Panc1 (cell line): ENCODE measurements at regions not wholly inside any gene's neighbourhood (a gene's known extent, or its start where the extent isn't known, plus 50 kb on each side); places are given as distances from the start of the nearest gene placed in this dataset.
A peak's percentile ranks its signal among the peaks of the same experiment; 100 is the strongest.

Source experiments
- ATAC-seq: fragments of 200-7000 bp; cut with Tn5 transposase; 2 replicates; pipeline ENCODE4 v1.9.1; 2020; ENCODE audit warnings: mild to moderate bottlenecking, moderate library complexity
- BruUV-seq: library from RNA; stranded (reverse); fragments of 400-500 nt; replicated peaks from 2 replicates; lab custom pipeline; 2021; lab: Mats Ljungman, UMichigan
- CTCF ChIA-PET: fragments of 300-600 bp; sonication (Branson Sonifier 250); formaldehyde crosslinking; loops from one replicate; lab custom pipeline; 2022; ENCODE audit warnings: antibody characterized with exemption; lab: Charles Lee
- POLR2A ChIA-PET: fragments of 300-600 bp; sonication (Branson Sonifier 250); formaldehyde crosslinking; loops from one replicate; lab custom pipeline; 2022; ENCODE audit warnings: antibody characterized with exemption; lab: Charles Lee
- DNase-seq: peaks from one replicate; pipeline ENCODE4 v3.0.0-alpha.2; 2010; ENCODE audit warnings: low read depth, low spot score
- H3K27ac ChIP-seq: 2 replicates; pipeline ENCODE4 v1.5.1; 2011; ENCODE audit warnings: mild to moderate bottlenecking, low read length, inconsistent platforms
- H3K27me3 ChIP-seq: fragments of 200-500 bp; sonication (Bioruptor generic); 2 replicates; pipeline ENCODE4 v1.6.0; 2014; ENCODE audit warnings: low read length, inconsistent platforms; ENCODE audit not compliant: control insufficient read depth, insufficient read depth
- H3K36me3 ChIP-seq: fragments of 200-500 bp; sonication (Bioruptor generic); 2 replicates; pipeline ENCODE4 v1.5.1; 2014; ENCODE audit warnings: inconsistent platforms, mild to moderate bottlenecking, low read length, moderate library complexity; ENCODE audit not compliant: control insufficient read depth, insufficient read depth
- H3K4me1 ChIP-seq: 2 replicates; pipeline ENCODE4 v1.5.1; 2011; ENCODE audit warnings: inconsistent platforms, mild to moderate bottlenecking, low read length, moderate library complexity; ENCODE audit not compliant: control insufficient read depth, insufficient read depth
- H3K4me3 ChIP-seq, 2 experiments: 2 replicates each; pipeline ENCODE4 v1.5.1; 2011 to 2012; ENCODE audit warnings: low read depth in 2 of 2, low read length in 2 of 2, mild to moderate bottlenecking in 2 of 2, inconsistent platforms in 1 of 2, moderate library complexity in 1 of 2
- H3K9me3 ChIP-seq: fragments of 200-500 bp; sonication (Bioruptor generic); 2 replicates; pipeline ENCODE4 v1.5.1; 2014; ENCODE audit warnings: low read depth, mild to moderate bottlenecking, inconsistent platforms, low read length, moderate library complexity; ENCODE audit not compliant: control insufficient read depth, insufficient read depth
- POLR2AphosphoS5 ChIP-seq: IDR thresholded peaks from 2 replicates; pipeline ENCODE4 v1.6.1; 2012; ENCODE audit warnings: mild to moderate bottlenecking, low read depth, low read length, moderate library complexity
- REST ChIP-seq, 2 experiments: IDR thresholded peaks; 2 replicates each; pipeline ENCODE4 v1.6.1; 2011 to 2012; ENCODE audit warnings: low read depth in 2 of 2, control low read depth in 1 of 2, low read length in 1 of 2, mild to moderate bottlenecking in 1 of 2, moderate library complexity in 1 of 2; ENCODE audit not compliant: insufficient read depth in 1 of 2
- SIN3A ChIP-seq: IDR thresholded peaks from 2 replicates; pipeline ENCODE4 v1.6.1; 2012; ENCODE audit warnings: low read depth, mild to moderate bottlenecking, low read length, moderate library complexity, borderline replicate concordance; ENCODE audit not compliant: insufficient read depth
- TCF7L2 ChIP-seq: IDR thresholded peaks from 2 replicates; pipeline ENCODE4 v1.6.1; 2011; ENCODE audit warnings: mild to moderate bottlenecking, low read depth, low read length, inconsistent platforms
- in situ Hi-C: cut with HindIII; loops from 2 replicates; pipeline ENCODE4 v1.10.0; 2016; ENCODE audit warnings: low sequenced_read_pairs, low pct_unique_long_range_greater_than_20kb
- intact Hi-C: fragments of 100-400 bp; cut with micrococcal nuclease; formaldehyde crosslinking; loops from one replicate; pipeline ENCODE4 v1.10.0; 2022; ENCODE audit not compliant: unreplicated experiment
- TF ChIP-seq, protein P1 (sequence below): fragments of 450-650 bp; IDR thresholded peaks from 2 replicates; pipeline ENCODE4 v1.5.1; 2017; ENCODE audit warnings: mild to moderate bottlenecking

DNA sequence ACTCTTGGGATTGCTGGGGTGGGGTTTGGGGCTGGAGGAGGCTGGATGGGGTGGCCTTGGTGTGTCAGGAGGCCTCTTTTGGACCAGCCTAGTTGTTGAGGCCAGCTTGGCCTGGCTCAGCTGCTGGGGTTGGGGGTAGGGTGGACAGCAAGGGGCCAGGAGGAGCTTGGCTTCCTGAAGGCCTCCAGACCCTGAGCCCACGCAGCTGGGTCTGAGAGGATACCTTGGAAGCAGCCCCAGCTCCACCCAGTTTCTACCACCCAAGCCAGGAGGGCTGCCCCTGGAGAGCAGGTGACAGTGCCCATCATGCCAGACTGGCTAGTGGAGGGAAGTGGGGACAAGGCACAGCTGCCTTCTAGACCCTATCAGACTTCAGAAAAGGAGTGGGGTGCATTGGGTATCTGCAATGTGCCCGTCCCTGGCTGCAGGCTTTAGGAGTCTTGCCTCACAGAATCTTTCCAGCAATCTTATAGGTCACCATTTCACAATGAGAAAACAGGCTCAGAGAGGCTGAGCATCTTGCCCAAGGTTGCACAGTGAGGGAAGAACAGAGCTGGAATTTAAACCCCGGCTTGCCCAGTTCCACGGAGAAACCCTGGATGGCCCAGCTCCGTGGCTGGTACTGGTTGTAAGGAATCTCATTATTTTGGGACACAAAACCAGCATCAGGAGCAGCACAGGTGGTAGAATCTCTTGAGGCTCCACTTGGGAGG lies 83.0 kb downstream of the LINGO1 start:
- in situ Hi-C loops: no loop called here
- intact Hi-C loops: no loop called here
- Histone ChIP-seq H3K36me3 (no peaks in the 10 kb centered on the region), H3K4me3 (no peak overlapping the region), H3K9me3 (peaks cover 2% of the 10 kb centered on the region; the same call in 1 of the 2 replicates), H3K4me1 (peaks cover 26% of the 10 kb centered on the region), H3K27ac (no peak overlapping the region), H3K27me3 (no peaks in the 10 kb centered on the region)
- no peak for ATAC-seq
- BruUV-seq: no TSS peak
- ChIA-PET POLR2A (no interaction called here), CTCF (no interaction called here)
- TF ChIP-seq REST (IDR thresholded peaks at IDR 0.05; ENCODE audit: insufficient read depth in 1 of 2, low read depth in 2 of 2, low read length in 1 of 2) (no peak), POLR2AphosphoS5 (no peak), TCF7L2 (no peak), SIN3A (no peak)
- TF ChIP-seq, protein P1, sequence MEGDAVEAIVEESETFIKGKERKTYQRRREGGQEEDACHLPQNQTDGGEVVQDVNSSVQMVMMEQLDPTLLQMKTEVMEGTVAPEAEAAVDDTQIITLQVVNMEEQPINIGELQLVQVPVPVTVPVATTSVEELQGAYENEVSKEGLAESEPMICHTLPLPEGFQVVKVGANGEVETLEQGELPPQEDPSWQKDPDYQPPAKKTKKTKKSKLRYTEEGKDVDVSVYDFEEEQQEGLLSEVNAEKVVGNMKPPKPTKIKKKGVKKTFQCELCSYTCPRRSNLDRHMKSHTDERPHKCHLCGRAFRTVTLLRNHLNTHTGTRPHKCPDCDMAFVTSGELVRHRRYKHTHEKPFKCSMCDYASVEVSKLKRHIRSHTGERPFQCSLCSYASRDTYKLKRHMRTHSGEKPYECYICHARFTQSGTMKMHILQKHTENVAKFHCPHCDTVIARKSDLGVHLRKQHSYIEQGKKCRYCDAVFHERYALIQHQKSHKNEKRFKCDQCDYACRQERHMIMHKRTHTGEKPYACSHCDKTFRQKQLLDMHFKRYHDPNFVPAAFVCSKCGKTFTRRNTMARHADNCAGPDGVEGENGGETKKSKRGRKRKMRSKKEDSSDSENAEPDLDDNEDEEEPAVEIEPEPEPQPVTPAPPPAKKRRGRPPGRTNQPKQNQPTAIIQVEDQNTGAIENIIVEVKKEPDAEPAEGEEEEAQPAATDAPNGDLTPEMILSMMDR: no peak
- no peak for DNase-seq

DNA sequence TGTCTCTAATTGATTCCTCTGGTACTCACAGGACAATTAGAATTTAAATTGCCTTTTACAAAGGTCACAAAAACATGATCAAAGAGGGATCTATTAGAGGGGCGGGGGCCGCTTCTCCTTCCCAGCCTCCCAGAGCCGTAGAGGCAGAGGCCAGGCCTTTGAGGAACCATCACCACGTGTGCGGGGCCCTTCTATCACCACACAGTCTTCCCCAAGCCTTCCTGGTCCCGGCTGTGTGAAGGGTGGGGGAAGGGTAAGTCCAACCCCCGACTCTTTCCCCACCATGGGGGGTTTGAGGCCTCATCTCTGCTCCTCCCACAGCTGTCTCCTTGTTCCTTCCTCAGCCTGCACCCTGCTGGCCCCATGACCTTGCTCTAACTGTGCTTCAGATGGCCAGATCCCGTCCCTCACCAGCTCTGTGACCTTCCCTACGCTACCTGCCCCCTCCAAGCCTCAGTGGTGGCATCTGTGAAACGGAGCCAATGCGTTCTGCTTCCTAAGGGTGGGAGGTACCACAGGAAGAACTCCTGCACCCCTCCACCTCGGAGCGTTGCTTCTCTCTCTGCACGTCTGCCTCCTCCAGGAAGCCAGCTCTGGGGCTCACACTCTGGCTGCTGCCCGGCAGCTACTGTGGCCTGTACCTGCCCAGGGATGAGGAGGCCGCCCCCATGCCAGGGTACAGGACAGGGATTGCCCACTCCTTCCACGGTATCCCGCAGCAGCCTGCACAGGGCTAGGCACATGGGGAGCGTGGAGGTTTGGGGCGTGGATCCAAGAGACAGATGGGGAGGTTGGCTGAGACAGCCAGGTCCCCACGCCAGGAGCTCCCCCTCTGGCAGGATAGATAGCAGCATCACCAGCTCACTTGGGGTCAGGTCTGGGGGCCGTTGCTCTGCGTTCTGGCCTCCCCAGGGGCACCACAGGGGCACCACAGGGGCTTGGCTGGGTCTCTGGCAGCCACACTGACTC lies 83.8 kb downstream of the LINGO1 start:
- no TSS peak for BruUV-seq
- TF ChIP-seq REST (IDR thresholded peaks at IDR 0.05; ENCODE audit: insufficient read depth in 1 of 2, low read depth in 2 of 2, low read length in 1 of 2): no peak
- TF ChIP-seq POLR2AphosphoS5: no peak
- no peak for DNase-seq
- CTCF ChIA-PET: no interaction called here
- intact Hi-C loops (no loop called here), in situ Hi-C loops (no loop called here)
- no peak for ATAC-seq
- Histone ChIP-seq H3K27ac (peak overlapping the region; percentile 49; the same call in 1 of the 2 replicates), H3K4me1 (peaks cover 32% of the 10 kb centered on the region), H3K4me3 (no peak overlapping the region), H3K36me3 (no peaks in the 10 kb centered on the region), H3K27me3 (no peaks in the 10 kb centered on the region), H3K9me3 (peaks cover 2% of the 10 kb centered on the region; the same call in 1 of the 2 replicates)
- POLR2A ChIA-PET: interaction anchor here (0.6 kb wide), 1 partner anchor 51 kb away, joined by 3 read pairs; no protein-coding TSS in a partner anchor
